Stimulated activated CD4-positive, alpha-beta T cell treated with anti-CD3 and anti-CD28 coated beads, Interleukin-15, amount 100 ng/mL, for 24 hours (primary cell): ENCODE measurements at regions not wholly inside any gene's neighbourhood (a gene's known extent, or its start where the extent isn't known, plus 50 kb on each side); places are given as distances from the start of the nearest gene placed in this dataset.
"Not testable (repeated sequence)": the region's sequence is repeated elsewhere in the genome, so short reads cannot be mapped to it uniquely, and the experiment has no call there.

Experiments used
- DNase-seq: peaks from one replicate; pipeline ENCODE4 v3.0.0-alpha.2; 2020

DNA sequence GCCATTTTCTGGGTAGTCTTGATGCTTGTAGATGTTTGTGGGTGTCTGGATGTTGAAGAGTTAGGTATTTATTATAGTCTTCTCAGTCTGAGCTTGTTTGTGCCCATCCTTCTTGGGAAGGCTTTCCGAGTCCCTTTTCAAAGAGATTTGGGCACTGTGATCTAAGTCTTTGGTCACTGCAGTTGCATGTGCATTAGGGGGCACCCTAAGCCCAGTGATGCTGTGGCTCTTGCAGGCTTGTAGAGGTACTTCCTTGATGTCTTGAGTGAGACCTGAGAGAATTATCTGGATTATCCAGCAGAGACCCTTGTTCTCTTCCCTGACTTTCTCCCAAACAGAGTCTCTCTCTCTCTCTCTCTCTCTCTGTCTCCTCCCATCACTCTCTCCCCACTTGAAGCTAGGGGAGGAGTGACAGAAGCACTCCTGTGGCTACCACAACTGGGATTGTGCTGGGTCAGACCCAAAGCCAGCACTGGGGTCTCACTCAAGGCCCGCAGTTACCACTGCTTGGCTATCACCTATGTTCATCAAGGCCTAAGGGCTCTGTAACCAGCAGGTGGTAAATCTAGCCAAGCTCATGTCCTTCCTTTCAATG is 68.5 kb downstream of the TMCO5A start:
- peak; percentile 31 for DNase-seq

DNA sequence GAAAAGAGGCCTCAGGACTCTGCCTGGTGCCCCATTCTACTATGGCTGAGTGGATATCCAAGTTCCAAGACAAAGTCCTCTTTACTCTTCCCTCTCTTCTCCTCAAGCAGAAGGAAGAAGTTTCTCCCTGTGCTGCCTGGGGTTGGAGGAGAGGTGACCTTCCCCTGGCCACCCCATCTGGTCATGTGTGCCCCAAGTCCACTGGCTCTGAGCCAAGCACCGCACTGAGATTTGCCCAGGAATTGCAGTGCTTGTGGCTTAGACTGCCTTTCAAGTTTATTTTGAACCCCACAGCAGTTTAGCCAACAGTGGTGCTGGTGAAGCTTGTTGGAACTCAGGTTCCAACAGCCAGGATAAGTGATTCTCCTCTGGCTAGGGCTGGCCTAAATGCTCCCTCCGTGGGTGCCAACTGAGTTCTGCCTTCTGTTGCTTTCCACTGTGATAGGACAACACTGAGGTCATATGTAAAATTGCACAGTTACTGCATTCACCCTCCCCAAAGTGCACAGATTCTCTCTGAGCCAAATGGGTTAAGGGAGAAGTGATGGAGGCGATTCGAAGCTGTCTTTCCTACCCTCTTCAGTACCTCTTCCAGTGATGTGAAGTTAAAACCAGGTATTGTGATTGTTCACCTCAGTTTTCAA is 69.9 kb downstream of the TMCO5A start:
- no peak for DNase-seq

DNA sequence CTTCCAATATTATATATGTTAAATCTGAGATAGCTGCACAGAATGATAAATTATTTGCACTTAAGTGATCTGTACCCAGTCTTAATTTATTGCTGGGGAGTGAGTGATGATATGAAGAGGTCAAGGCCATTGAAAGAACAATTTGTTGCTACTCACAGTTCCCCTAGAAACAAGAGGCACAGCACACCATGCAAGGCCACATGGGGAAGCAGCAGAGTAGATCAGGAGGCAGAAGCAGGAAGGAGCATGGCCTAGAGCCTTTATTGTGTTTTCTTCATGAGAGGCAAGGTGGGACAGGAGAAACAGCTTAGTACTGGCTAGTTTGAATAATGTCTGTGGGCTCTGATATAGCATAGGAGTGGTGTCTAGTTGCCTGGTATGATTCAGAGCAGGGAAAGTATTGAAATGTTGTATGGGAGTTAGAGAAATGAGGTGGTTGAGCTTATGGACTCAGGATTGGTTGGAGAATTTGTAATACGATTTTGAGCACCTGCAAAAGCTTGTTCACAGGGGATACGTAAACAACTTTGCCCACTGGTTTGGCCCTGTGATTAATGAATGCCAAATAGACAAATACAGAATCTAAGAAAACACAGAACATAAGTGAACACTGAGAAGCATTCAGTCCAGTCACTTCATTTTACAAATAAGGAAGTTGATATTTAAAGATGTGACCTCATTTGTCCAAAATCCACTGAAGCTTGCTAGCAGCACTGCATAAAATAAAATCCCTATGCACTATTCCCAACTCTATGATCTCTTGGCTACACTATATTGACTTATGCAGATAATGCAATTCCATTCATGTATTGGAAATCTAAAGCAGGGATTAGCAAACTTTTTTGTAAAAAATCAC is 71.7 kb downstream of the TMCO5A start:
- no peak for DNase-seq

- DNase-seq = no peak
These were observed 76.0 kb downstream of the TMCO5A start for GRCh38 chr15:38010395-38010794.

DNA sequence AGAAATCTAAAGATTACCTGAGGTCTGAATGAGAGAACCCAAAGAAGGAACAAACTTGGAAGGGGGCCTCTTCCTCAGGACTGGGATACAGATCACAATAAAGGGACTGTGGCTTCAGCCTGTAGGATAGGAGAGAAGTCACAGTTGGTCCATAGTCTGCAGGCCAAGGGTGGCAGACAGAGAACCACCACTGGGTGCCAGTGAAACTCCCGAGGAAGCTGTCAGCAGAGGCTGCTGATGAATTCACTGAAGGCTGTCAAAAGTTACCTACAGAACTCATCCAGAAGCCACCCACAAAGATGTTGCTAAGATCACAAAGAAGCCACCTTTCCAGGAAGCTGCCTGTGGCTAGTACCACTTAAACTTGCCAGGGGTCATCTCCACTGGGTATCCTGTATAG is 78.5 kb downstream of the TMCO5A start:
- DNase-seq = no peak

- DNase-seq = no peak
These were observed 83.3 kb downstream of the TMCO5A start for GRCh38 chr15:38017721-38018120.

DNA sequence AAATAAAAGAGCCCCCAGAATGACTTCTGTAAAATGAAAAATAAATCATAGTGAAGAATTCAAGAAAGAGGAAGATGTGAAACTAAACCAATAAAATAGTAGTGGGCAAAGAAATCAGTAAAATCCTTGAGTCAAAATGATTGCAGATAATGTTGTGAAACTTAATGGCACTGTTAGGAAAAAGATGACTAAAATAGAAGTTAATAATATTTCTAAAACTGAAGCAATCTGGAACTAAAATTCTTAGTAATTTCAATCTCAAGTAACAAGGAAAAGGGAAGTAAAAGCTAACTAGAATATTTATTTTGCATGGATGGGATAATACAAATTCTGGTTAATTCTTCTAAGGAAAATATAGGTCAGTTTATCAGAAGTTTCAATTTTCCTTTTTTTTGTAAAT is 84.6 kb downstream of the TMCO5A start:
- no peak for DNase-seq

GRCh38 chr15:38021259-38021658 is 86.8 kb downstream of the TMCO5A start:
- DNase-seq = no peak

GRCh38 chr15:38024293-38025091 is 90.1 kb downstream of the TMCO5A start:
- no peak for DNase-seq

DNA sequence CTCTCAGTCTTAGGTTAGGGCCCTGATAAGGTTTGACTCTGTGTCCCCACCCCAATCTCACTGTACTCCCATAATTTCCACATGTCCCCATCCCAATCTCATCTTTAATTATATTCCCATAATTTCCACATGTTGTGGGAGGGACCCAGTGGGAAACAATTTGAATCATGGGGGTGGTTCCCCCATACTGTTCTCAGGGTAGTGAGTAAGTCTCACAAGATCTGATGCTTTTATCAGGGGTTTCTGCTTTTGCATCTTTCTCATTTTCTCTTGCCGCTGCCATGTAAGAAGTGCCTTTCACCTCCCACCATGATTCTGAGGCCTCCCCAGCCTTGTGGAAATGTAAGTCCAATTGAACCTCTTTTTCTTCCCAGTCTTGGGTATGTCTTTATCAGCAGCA is 91.2 kb downstream of the TMCO5A start:
- not testable (repeated sequence) for DNase-seq

DNA sequence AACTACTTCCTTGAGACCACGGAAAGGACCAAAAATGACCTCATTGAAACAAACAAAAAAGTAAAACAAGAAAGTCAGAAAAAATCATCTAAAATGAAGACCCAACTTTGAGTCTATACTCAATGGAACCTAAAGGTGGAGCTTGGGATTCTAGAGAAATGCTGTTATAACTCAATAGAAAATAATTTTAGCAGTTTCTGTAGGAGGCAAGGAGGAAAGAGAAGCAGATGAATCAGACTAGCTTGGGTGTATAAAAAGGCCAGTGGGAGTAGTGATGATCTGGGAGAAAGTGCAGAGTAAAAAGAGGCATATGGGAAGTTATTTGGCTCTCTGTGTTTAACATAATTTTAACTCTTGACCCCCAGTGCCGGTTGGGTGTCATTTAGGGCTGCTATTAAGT is 94.4 kb downstream of the TMCO5A start:
- DNase-seq = no peak

GRCh38 chr15:38029736-38030135 is 95.3 kb downstream of the TMCO5A start:
- DNase-seq = no peak

DNA sequence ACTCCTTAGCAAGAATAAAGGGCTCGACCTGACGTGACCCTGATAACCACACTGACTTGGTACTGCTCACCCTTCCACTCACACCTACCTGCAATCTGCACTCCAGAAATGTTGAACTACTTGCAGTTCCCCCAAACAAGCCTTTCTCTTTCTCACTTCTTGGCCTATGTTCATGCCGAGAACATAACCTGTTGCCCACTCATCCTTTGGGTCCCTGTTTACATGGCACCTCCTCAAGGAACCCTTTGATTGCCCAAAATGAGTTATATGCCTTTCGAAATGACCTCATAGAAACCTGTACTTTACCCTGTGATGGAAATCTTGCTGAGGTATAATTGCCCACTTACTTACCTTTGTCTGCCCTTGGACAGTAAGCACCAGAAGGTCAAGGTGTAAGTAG is 96.2 kb downstream of the TMCO5A start:
- no peak for DNase-seq

DNA sequence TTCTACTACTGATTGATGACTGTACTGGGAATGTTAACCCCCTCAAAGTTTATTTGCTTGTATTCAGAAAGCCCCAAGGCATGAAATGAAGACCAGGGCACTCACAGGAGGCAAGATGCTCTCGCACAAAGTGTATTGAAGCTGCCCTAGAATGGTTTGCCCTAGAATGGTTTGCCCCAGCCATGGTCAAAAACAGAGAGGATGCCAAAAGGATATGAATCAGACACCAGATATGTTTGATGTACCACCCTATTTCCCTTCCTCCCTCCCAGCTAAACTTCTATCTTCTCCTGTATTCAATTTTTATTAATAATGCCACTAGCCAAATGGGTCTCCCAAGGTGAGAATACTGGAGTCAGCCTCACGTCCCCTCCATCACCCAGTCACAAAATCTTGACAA is 101.3 kb downstream of the TMCO5A start:
- no peak for DNase-seq

GRCh38 chr15:38036790-38037338 is 102.4 kb downstream of the TMCO5A start:
- DNase-seq = no peak

DNA sequence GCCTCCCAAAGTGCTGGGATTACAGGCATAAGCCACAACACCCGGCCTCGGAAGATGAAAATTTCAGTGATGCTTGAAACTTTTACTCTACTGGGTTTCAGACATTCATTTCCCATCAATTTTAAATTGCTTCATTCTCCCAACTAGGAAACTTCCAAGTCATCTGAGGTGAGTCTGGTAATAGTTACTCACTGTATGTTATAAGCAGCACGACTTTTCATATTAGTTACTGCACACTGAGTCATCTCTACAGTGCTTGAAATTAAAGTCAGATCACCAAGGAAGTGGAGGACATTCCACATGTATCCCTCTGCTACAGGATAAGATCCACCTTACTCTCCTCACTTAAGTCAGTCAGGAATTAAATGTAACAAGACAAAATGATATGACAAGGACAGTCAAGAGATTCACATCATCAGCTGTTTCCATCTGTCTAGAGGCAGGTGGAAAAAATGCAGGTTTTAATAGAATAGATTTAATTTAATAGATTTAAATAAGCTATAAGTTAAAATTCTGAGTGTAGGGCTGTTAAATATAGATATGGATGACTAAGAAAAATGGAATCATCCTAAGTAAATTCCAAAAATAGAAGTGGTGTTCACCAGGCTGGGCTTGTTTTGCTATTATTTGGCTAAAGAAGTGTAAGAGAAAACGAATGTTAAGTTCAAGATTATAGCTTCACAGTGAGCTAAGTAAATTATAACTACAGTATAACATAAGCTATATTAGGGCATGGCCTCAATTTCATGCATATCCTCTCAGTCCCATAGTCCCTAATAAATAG is 104.4 kb downstream of the TMCO5A start:
- no peak for DNase-seq

GRCh38 chr15:38040615-38041014 is 106.2 kb downstream of the TMCO5A start:
- DNase-seq = no peak

DNA sequence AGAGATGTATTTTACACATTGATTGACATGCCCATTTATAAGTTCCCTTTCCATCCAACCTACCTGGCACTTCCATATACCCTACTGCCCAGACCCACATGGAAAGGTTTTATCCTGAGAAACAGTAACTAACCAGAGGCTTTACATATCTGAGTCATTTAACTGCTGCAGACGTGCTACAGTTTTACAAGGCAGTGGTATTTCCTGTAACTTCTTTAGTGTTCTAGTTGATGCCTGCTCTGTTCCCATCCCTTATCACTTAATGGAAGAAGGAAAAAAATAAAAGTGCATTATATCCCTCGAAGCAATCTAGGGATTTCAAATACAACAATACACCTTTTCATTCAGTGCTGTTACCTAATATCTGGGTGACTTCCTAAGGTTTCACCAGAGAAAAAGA is 107.1 kb downstream of the TMCO5A start:
- DNase-seq = no peak

DNA sequence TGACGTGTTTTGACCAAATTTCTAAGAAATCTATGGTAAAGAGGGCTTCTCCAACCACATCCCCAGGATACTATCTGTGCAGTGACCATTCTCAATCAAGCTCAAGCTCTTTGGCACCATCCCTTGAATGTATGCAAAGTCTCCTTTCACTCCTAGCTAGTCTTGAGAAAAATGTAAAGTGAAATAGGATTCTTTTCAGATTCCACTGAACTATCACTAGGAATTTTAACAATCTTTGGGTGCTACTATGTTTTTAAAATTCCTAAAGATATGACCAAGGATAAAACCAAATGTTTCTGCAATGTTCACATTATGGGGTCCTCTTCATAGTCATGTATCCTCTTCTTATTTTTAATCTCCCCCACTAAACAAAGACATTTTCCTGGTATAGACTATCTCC is 107.8 kb downstream of the TMCO5A start:
- DNase-seq = no peak

DNA sequence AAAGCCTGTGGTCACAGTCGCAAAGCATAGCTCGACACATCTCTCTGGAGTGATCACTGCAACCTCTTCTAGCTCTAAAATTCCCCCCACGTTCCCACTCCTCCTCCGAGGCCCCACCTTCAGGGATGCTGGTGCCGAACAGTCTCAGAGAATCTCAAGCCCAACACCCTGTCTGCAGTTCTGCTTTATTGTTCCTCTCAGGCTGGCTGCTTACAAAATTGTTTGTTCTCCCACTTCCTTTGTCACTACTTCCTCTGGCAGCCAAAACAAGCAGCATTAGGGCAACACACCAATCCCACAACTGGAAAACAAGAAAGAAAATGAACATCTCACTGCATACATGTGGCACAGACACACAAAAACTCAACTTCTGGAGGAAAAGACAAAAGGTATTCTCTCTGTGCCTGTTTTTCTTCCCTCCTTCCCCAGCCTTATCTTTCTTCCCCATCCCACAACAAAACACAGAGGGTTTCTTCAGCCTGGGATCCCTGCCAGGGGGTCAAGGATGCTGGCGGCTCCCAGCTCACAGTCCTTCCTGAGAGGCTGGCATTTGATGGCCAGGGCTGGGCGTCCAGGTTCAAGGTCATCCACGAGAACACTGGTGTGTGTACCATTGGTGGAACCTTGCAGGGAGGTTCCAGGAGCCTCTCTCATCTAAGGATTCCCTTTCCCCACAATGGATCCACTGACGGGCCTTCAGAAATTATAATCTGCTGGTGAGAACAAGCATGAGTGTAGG is 108.4 kb downstream of the TMCO5A start:
- DNase-seq = no peak

DNA sequence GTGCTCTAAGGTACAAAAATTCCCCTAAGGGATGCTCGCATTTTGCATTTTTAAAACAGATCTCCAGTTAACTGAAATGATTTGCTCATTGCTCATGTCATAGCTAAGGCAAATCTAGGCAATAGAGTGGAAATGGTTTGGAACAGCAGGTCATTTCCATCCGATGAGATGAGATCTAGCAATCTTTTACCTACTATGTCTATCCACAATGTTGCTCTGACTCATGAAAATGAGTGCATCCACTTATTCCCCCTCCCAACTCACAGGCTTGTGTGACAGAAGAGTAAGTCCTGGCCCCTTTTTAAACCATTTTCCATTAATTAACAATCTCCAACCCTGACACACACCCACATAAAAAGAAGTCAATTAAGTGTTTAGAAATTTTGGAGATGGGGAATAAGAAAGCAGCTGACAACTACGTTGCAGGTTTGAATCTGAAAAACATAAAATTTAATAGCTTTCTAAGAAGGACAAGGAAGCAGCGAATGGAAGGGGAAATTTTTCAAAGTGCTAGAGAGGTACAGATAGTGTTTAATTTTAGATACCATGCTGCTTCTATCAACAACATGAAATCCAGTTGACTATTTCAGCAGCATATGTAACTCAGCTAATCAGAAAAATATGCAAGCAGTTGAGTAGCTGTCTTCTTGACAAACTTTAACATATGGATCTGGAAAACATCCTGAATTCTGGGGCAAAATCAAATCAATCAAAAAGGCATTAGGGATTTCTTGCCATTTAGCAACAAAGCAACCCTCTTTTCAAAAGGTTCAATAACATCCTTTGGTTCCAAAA is 112.0 kb downstream of the TMCO5A start:
- no peak for DNase-seq
